ENCODE measurements at regions not wholly inside any gene's neighbourhood (a gene's known extent, or its start where the extent isn't known, plus 50 kb on each side); places are given as distances from the start of the nearest gene placed in this dataset.

DNA sequence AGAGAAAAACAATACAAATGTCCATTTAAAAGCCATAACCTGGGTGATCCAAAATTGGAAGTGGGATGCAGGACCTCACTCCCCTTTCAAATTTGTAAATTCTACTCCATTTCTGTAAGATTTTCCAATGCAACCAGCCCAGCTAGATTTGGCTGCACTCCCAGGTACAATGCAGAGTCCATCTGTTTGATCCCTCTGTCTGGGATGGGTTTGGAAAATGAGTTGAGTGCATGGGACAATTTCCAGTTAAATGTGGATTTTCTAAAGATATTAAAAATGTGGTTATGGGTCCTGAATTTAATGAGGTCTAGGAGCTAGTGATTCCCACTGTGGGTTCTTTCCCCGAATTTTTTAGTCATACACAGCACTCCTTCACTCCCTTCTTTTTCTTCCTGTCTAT lies 104.0 kb upstream of the ATP10B start:
- no peak for DNase-seq (ENCODE audit: low spot score)

DNA sequence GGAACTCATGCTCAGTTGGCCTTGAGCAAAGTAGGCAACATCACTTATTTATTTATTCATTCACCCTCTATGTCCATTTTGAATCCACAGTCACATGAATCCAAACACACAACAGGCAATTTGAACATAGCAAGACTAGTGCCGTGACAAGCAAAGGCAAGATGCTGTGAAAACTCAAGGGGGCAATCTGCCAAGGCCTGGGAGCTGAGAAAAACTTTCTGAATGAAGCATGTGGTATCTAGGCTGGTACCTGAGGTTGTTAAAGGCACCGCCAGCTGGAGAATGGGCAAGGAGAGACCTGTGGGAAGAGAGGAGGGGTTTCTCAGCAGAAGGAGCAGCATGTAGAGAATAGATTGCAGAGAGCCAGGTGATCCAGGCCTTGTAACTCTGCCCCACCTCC lies 98.3 kb upstream of the ATP10B start:
- no peak for DNase-seq (ENCODE audit: low spot score)

DNA sequence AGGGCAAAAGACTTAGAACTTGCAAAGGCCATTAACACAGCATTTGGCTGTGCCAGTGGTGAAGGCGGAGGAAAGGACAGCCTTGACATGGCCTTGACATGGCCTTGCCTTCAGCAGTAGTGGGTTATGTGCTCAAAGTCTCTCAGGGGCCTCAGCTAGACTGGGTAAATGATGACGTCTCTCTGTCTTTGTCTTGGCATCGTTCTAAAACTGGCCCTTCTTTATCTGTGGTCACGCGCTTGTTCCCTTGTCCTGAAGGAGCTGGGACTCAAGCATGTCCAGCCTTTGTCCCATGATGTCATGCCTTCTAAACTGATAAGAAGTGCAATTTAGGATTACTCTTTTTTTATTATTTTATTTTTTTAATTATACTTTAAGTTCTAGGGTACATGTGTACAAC lies 88.7 kb upstream of the ATP10B start:
- no peak for DNase-seq (ENCODE audit: low spot score)

DNA sequence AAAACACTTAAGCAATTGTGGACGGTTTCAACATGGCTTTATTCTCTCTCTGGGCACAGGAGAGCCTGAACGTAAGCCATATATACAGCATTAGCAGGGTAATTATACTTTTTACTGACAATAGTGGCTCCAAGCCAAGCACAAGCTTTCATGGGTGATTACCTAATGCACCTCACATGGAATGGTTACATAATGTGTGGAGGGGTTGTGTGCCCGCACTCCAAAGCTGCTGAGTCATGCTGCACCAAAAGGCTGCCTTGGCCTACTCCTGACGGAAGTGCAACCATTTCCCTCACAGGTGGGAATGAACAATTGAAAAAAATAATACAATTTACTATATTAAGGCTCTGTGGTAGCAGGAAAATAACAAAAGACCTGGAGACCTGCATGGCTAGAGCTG lies 86.5 kb upstream of the ATP10B start:
- DNase-seq (ENCODE audit: low spot score), result peak; percentile 88

DNA sequence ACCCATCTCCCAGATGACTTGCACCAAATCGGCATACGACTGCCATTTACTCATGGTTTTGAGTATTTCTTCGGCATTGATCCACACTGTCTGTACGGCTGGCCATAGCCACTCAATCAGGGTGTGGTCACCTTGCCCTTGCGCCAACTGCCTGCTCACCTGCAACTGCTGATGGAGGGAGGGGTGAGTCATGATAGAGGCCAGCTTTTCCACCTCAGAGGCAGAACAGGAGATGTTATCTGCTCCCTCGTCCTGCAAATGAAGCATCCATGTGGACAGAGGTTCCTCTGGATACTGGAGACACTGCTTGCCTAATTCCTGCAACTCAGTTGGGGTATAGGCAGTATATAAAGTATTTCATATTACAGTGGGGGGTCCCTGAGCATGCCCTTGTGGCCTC lies 85.6 kb upstream of the ATP10B start:
- no peak for DNase-seq (ENCODE audit: low spot score)

DNA sequence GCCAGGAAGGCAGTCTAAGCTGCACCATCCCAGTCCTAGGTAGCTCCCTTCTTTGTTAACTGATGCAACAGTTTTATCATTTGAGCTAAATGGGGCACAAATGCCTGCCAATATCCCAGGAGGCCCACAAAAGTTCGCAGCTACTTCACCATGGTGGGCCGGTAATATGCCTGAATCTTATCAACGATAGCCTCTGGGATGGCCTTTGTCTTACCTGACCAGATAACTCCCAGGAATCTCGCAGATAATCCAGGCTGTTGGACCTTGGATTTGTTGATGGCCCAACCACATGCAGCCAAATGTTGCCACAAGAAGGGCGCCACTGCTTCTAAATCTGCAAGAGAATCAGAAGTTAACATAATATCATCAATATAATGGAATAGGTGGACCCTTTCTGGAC lies 83.8 kb upstream of the ATP10B start:
- DNase-seq (ENCODE audit: low spot score), result no peak

DNA sequence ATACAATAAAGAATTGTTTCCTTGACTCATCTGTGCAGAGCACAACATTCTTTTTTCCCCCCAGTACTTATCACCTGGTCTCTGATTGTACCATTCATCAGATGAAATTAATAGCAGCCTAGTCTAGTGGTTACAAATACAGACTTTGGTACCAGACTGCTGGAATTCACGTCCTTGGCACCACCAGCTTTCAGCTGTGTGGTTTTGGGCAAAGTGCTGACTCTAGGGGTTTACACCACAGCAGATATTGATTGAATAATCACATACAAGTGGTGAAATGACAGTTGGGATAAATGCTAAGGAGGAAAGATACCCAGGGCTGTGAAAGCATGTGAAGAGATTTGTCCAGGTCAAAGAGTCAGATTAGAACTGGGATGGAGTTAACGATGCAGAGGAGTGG lies 79.3 kb upstream of the ATP10B start:
- no peak for DNase-seq (ENCODE audit: low spot score)

DNA sequence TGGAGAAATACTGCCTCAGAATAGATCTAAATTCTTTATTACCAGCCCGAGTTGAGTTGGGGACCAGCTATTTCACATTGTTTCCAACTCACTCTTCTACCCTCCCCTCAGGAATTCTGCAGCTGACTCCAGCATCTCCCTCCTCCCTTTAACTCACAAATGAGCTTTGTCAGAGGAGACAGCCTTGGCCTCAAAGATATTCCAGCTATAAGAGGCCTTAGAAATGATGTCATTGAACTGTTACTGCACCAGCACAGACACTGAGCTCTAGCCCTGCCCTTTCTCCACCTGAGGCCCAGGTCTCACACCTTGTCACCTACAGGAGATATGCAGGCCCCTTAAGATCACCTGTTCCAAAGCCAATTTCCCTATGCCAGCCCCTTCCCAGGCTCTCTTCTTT lies 78.4 kb upstream of the ATP10B start:
- DNase-seq (ENCODE audit: low spot score), result no peak

DNA sequence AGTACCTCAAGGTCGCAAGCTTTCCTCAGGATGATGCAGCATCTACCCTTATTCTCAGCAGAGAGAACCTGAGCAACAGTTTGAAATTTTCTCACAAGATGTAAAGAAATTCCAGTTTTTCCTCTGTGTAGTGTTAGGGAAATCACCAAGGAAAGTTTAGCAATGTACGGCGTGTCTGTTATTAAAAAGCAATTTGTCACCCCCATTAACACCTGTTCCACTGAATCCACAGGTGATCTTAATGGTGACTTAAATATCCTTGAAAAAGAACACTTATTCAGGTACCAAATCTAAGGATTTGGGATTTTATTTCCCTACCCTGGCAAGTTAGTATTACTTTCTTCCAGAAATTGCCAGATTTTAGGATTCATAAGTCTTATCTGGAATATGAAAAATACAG lies 77.9 kb upstream of the ATP10B start:
- no peak for DNase-seq (ENCODE audit: low spot score)

DNA sequence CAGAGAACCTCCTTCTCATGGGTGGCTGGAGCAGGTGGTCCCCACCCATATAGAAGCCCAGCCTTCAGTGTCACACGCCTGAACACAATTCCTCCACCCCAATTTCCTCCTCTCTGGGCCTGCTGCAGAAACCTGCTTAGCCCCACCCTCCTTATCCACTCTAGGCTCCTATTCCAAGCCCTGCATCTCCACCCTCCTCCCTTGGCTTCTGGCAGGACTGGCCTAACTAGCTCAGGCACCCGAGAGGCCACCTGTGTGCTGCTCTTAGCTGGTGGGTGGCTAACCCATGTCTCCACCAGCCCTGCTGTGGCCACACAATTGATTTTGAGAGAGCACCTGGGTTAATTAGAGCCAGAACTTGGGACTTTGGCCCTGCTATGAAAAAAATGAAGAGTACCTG lies 77.3 kb upstream of the ATP10B start:
- DNase-seq (ENCODE audit: low spot score), result no peak

DNA sequence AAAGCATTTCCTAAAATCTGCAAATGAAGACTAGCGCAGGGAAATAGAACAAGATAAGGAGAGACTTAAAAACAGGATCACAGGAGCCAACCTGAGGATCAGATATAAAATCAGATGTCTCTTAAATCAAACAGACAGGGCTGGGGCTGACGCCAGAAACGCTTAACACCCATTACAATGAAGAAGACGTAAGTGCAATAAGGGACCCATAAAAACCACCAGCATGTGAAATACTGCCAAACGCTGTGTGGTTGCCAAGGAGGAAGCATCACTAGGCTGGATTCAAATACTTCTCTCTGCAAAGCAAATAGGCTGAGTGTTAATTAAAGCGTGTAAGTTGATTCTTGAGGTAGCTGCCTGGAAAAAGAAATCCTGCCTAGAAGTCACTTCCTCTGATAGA lies 74.4 kb upstream of the ATP10B start:
- peak; percentile 27 for DNase-seq (ENCODE audit: low spot score)

DNA sequence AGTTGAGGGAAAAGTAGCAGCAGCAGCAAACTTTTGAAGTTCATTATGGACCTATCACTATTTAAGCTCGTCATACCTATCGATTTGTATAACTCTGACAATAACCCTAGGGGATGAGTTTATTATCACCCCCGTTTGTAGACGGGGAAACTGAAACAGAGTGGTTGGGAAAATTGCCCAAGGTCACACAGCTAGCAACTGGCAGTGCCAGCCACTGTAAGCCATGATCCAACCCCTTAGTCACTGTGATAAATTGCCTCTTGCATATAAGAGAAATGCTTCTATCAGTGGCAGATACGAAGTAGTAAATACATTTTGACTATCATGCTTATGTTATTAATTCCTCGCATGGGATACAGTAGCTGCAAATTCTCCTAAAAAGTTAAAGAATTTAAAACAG lies 73.3 kb upstream of the ATP10B start:
- no peak for DNase-seq (ENCODE audit: low spot score)

DNA sequence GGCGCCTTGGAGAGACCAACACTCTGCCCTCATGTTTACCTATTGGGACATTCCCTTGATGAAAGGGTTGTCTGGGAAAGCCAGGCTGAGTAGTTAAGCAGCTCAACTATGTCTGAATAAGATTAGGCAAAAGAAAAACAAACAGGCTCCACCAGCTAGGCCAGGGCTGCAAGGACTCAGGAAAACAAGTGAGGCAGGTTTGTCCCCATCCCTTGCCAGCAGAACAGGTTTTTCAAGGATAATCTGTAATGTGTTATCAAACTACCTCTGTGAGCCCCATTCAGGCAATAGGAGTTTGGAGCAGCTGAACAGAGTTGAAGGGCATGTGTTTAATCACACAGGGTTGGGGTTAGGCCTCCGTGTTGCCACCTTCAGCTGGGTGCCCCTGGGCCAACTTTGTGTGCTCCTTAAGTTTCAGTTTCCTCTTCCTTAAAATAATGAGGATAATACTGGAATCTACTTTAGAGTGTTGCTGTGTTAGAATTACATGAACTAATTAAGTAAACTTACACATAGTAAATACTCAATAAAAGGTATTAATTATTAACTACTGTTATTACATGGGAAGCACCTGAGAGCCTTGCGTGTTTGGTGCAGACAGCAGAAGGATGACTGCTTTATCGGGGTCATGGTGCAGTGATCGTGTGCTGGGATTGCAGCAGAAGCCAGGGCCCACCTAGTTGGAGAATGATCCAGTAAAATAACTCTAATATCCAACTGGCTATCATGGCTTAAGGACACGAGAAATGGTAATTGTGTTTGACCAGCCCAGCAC lies 72.1 kb upstream of the ATP10B start:
- DNase-seq (ENCODE audit: low spot score), result no peak

DNA sequence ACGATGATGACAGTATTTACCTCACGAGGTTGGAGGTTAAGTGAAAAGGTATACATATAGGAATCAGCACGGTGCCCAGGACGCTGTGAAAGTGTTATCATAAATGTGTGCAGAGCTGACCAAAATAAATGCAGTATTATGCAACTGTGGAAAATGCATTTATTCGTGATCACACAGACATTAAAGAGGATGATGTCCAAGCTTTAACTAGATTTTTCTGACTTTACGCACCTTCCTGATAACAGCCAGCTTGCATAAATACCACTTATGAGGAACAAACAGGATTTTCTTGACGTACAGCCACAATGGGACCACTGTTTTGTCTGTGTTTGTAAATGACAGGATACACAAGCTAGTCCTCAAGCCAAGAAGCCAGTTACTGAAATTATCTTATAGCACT lies 71.4 kb upstream of the ATP10B start:
- DNase-seq (ENCODE audit: low spot score), result no peak

DNA sequence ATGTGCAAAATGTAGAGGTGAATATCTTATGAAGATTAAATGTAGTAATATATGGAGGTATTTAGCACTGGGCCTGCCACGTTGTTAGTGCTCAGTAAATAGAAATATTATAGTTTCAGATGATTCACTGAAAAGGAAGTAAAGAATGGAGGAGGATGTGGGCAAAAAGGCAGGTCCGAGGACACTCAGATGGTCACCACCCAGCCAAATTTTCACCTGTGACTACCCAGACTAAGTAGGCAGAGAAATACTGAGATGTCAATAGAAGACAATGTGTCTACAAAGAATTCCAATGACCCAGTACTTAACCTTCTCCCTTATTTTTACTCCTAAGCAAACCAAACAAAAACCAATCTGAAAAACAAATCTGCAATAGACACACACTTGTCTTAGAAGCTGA lies 70.3 kb upstream of the ATP10B start:
- no peak for DNase-seq (ENCODE audit: low spot score)

DNA sequence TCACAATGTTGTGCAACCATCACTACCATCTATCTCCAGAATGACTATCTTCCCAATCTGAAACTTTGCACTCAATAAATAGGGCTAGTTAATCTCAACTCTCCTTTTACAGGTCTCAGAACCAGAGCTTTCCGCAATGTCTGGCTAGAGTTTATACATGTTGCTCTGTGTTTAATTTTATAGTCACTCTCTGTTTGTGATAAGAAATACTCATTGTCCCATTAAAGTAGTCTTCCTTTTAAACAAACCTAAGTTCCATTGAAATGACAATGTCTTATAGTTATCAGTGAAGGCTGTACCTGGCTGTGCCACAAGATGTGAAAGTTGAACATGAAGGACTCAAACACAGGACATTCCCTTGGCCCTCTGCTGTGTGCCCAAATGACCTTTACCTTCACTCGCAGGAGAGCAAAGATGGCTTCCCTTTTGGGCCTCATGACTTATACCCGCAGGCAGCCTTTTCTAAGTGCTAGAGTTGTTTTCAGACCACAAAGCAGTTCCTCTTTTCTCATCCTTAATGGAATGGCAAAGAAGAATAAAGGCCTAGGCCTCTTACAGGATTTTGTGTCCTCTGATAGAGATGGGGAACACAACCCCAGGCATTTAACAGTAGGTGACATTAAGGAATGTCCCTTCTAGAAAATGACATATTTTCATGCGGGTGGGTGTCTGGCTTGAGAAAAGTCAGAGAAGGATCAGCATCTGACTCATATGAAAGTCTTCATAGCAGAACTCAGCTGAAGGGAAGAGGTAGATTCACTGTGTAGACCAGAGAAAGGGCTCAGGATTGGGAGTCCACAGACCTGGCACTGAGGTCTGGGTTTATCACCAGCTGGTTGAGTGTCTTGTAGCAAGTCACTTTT lies 69.6 kb upstream of the ATP10B start:
- DNase-seq (ENCODE audit: low spot score), result no peak

DNA sequence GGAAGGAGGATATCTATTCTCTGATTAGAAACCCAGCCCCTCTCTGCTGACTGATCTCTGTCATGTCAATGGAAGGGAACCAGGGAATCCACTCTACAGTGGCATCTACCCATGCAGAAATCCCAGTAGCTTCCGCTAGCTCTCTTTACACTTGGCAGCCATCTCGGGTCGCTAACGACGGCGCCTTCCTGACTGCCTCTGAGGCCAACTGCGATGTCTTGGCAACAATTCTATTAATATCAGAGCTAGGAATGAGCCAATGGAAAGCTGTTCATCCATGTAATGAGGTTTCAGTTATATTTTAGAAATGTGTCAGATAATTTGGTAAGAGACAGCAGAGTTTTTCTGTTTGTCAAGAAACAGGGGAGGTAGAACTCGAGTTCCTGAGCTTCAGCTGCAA lies 67.6 kb upstream of the ATP10B start:
- DNase-seq (ENCODE audit: low spot score), result no peak

DNA sequence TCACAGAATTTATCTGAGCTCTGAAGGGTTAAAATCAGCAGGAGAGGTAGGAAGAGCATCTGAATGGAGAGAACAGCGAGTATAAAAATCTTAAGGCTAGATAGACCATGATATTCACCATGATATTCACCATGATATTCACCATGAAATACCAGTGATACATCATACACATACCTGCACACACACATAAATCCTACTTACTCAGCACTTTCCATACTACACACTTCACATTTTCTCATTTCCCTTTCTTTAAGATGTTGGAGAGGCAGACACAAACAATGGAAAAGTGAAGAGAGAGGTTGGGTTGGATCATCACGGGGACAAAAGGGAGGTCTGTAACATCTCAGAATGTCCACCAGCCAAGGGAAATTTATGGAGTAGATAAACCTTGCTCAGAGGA lies 66.4 kb upstream of the ATP10B start:
- DNase-seq (ENCODE audit: low spot score), result no peak

DNA sequence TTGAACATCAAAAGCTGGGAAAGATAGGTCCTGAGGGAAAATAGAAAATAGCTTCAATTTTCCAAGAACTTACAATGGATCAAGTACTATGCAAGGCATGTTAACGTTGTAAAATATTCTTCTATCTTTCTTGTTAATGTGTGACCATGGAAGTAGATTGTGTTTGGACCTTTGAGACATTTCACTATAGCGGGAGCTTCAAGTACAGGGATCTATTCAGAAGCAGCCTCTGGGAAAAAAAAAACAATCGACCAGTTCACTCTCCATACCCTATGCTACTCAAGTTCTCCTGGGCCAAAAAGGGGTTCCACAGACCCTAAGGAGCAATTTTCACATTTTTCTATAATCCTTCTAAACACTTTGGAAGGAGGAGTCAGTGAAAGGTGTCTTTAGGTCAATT lies 54.1 kb upstream of the ATP10B start:
- DNase-seq (ENCODE audit: low spot score), result no peak

DNA sequence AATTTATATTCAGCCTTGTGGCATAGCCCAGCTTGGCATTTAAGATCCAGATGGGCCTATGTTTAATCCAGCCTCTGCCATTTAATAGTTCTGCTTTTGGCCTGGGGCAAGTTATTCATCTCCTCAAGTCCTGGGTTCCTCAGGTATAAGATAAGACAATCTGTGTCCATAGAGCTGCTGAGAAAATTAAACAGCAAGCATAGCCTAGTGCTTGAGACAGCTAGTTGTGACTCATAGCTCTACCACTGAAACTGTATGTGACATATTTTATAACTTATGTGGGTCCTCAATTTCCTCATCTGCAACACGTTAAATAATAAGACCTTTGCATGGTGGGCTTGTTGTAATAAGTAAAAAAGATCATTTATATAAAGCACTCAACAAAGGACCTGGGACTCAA lies 53.3 kb upstream of the ATP10B start:
- DNase-seq (ENCODE audit: low spot score), result no peak

DNA sequence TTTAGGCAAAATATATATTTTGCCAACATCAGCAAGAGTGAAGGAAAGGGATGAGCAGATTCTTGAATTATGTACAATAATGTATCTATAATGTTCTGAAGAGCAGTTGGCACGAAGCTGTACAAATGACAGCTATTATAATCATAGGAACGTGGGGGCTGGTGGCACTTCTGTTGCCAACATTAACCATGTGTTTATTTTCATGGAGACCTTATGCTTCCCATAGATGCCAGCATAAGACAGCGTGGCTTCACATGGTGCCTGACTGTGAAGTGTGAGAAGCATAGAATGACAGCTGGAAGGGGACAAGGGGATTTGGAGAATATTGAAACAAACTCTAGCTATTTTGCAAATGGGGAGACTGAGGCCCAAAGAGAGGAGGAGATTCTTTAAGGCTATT lies 52.6 kb upstream of the ATP10B start:
- DNase-seq (ENCODE audit: low spot score), result no peak

DNA sequence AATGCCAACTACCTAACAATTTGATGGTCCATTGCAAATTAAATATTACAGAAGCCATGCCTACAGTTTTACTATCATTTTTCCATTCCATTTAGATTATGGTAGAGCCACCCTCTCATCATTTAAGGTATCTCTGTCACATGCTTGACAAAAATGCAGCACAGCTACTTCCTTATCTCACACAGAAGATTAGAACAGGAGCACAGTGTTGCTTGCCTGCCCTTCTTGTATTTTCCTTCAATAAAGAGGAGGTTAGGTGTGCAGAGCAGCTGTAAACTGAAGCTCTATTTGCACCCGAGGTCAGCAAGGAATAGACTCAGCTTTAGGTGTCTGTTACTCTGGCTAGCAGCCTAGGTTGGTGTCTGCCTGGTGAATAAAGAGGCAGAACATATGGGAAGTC lies 51.5 kb upstream of the ATP10B start:
- no peak for DNase-seq (ENCODE audit: low spot score)

DNA sequence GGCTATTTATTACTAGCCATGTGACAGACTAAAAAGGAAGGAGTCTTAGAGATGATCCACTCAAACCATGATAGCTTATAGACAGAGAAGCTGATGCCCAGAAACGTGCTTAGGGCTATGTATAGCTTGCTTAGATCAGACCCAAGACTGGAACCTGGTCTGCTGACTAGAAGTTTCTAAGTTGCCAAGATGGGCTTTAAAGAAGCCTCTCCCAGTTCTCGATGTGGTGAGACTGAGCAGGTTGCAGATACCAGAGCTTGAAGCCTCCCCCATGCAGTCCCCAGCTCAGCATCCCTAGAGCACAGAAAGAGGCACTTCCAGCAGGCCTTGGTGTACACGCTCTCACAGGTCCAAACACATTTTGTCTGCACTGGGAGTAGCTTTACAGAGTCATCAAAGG lies 51.1 kb upstream of the ATP10B start:
- DNase-seq (ENCODE audit: low spot score), result no peak
